NCI-H1417 (cell line): ENCODE measurements at regions not wholly inside any gene's neighbourhood (a gene's known extent, or its start where the extent isn't known, plus 50 kb on each side); places are given as distances from the start of the nearest gene placed in this dataset.
A peak's percentile ranks its signal among the peaks of the same experiment; 100 is the strongest.

Experiments
- DNase-seq, 3 experiments: peaks; one replicate each; lab custom pipeline; 2025; lab: John Stamatoyannopoulos, UW

- no peak for DNase-seq
Measured at GRCh38 chr9:11928871-11929321, 764.3 kb upstream of the TYRP1 start.

GRCh38 chr9:11931109-11931508 lies 762.1 kb upstream of the TYRP1 start:
- no peak for DNase-seq

- no peak for DNase-seq
Measured at GRCh38 chr9:11931751-11932150, 761.4 kb upstream of the TYRP1 start.

- peak in 2 of 3 experiments; percentile 0 to 22 for DNase-seq
Measured at GRCh38 chr9:11933926-11934325, 759.3 kb upstream of the TYRP1 start.

- no peak for DNase-seq
Measured at GRCh38 chr9:11946531-11946930, 746.7 kb upstream of the TYRP1 start.

- no peak for DNase-seq
Measured at GRCh38 chr9:11962327-11962726, 730.9 kb upstream of the TYRP1 start.

- no peak for DNase-seq
Measured at GRCh38 chr9:11966786-11967185, 726.4 kb upstream of the TYRP1 start.

GRCh38 chr9:11968631-11969030 lies 724.6 kb upstream of the TYRP1 start:
- DNase-seq, result no peak

GRCh38 chr9:11973011-11973410 lies 720.2 kb upstream of the TYRP1 start:
- no peak for DNase-seq

- DNase-seq, result no peak
Measured at GRCh38 chr9:11973511-11973910, 719.7 kb upstream of the TYRP1 start.

- DNase-seq, result peak in 2 of 3 experiments; percentile 19 to 71
Measured at GRCh38 chr9:11992866-11993265, 700.3 kb upstream of the TYRP1 start.

GRCh38 chr9:12014488-12014887 lies 678.7 kb upstream of the TYRP1 start:
- no peak for DNase-seq

GRCh38 chr9:12054235-12054634 lies 639.0 kb upstream of the TYRP1 start:
- no peak for DNase-seq

GRCh38 chr9:12056874-12057273 lies 636.3 kb upstream of the TYRP1 start:
- DNase-seq, result no peak

- DNase-seq, result peak in 2 of 3 experiments; percentile 29 to 61
Measured at GRCh38 chr9:12060067-12060466, 633.1 kb upstream of the TYRP1 start.

GRCh38 chr9:12060811-12061210 lies 632.4 kb upstream of the TYRP1 start:
- no peak for DNase-seq

- DNase-seq, result no peak
Measured at GRCh38 chr9:12065050-12065449, 628.1 kb upstream of the TYRP1 start.

GRCh38 chr9:12065686-12066085 lies 627.5 kb upstream of the TYRP1 start:
- DNase-seq, result no peak

GRCh38 chr9:12066455-12067035 lies 626.6 kb upstream of the TYRP1 start:
- DNase-seq, result no peak

GRCh38 chr9:12069366-12069765 lies 623.8 kb upstream of the TYRP1 start:
- no peak for DNase-seq

- DNase-seq, result no peak
Measured at GRCh38 chr9:12085399-12085798, 607.8 kb upstream of the TYRP1 start.

GRCh38 chr9:12091865-12092527 lies 601.2 kb upstream of the TYRP1 start:
- DNase-seq, result no peak

GRCh38 chr9:12094046-12094445 lies 599.1 kb upstream of the TYRP1 start:
- DNase-seq, result no peak

GRCh38 chr9:12095931-12096330 lies 597.3 kb upstream of the TYRP1 start:
- DNase-seq, result no peak
